D721Med (cell line): ENCODE measurements at regions not wholly inside any gene's neighbourhood (a gene's known extent, or its start where the extent isn't known, plus 50 kb on each side); places are given as distances from the start of the nearest gene placed in this dataset.

ENCODE experiments used
- DNase-seq: peaks from one replicate; pipeline ENCODE4 v3.0.0; 2011; ENCODE audit warnings: low spot score; ENCODE audit not compliant: insufficient read length
- FAIRE-seq: peaks from 2 replicates; lab custom pipeline; 2011; peaks lifted over from hg19 to GRCh38; lab: Jason Lieb, UNC
- TF ChIP-seq, protein P1 (sequence below): IDR thresholded peaks from 2 replicates; pipeline ENCODE4 v1.5.1; 2012; ENCODE audit warnings: mild to moderate bottlenecking, control low read depth; ENCODE audit not compliant: insufficient read depth; ENCODE audit errors: missing control alignments

DNA sequence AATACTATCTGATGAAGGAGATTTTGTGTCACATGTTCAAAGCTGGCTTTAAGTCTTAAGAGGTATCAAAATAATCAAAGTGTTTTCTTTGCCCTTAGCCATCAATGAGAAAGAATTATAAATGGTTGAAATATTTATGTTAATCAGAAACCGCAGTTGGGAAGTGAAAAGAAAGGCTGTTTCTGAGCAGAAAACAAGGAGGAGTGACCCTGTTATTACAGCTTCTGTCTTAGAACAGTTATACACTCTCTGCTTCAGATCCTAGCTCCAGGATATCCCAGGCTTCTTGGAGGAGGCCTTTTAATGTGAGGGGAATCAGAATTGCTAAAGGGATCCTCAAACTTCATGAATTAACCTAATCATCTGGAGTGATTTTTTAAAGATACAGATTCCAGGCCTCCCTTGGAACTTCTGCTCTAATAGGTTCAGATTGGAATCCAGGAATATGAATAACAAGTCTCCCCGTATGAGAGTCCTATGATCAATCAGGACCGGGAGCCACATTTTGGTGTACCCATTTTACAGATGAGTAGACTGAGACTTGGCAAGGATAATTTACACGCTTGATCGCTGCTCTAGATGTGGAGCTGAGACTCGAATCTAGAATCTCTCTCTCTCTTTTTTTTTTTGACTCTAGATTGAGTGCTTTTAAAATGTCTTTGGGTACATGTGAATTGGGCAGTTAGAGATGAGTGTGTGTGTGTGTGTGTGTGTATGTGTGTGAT is 50.8 kb upstream of the JAG1 start:
- TF ChIP-seq, protein P1, sequence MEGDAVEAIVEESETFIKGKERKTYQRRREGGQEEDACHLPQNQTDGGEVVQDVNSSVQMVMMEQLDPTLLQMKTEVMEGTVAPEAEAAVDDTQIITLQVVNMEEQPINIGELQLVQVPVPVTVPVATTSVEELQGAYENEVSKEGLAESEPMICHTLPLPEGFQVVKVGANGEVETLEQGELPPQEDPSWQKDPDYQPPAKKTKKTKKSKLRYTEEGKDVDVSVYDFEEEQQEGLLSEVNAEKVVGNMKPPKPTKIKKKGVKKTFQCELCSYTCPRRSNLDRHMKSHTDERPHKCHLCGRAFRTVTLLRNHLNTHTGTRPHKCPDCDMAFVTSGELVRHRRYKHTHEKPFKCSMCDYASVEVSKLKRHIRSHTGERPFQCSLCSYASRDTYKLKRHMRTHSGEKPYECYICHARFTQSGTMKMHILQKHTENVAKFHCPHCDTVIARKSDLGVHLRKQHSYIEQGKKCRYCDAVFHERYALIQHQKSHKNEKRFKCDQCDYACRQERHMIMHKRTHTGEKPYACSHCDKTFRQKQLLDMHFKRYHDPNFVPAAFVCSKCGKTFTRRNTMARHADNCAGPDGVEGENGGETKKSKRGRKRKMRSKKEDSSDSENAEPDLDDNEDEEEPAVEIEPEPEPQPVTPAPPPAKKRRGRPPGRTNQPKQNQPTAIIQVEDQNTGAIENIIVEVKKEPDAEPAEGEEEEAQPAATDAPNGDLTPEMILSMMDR: no peak
- FAIRE-seq: no peak
- no peak for DNase-seq

DNA sequence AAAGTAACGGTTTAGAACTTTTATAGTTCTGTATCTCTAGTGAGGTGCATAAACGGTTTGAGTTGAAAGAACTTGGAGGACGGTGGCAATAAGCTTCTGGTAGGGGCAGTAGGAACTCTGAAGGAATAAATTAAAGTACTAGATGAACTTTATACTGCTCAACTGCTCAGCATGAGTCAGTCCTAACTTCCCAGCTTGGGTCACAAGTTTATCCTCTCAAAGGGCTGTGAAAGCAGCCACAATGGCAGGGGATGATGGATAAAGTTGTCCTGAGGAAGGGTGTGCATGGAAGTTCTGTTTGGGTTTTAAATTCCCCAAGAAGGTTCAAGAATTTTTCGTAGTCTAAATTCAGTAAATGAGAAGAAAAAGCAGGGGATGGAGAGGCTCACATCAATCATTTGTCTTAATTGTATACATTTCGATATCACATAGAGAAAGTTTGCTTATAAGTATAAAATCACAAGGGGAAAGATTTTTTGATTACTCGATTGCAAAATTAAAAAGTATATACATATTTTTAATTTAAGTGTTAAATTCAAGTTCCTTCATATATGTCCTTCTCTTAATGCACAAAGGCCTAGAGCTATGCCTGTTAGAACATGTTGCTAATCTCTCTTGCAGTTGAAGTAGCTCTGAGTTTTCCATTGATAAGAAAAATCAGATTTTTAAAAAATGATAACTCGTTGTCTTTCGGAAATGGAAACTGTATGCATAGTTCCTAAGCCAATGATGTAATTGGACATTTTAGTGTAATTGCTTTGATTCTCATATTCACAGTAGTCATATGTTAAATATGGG is 55.3 kb upstream of the JAG1 start:
- no peak for DNase-seq
- FAIRE-seq: no peak
- TF ChIP-seq, protein P1: no peak

DNA sequence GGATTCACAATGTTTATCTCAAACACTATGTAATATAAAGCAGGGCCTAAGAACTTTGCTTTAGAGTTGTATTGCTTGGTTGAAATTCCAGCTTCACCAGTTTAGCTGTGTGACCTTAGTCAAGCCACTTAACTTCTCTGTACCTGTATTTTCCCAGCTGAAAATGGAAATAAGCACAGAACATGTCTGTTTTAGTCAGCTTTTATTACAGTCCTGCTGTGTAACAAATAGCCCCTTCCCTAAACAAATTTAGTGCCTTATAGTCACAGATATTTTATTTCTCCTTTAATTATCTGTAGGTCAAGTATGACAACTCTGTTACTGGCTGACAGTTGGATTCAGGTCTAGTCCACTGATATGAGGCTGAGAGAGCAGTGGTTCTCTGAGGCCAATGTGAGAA is 56.0 kb upstream of the JAG1 start:
- TF ChIP-seq, protein P1: no peak
- FAIRE-seq: no peak
- DNase-seq: no peak

DNA sequence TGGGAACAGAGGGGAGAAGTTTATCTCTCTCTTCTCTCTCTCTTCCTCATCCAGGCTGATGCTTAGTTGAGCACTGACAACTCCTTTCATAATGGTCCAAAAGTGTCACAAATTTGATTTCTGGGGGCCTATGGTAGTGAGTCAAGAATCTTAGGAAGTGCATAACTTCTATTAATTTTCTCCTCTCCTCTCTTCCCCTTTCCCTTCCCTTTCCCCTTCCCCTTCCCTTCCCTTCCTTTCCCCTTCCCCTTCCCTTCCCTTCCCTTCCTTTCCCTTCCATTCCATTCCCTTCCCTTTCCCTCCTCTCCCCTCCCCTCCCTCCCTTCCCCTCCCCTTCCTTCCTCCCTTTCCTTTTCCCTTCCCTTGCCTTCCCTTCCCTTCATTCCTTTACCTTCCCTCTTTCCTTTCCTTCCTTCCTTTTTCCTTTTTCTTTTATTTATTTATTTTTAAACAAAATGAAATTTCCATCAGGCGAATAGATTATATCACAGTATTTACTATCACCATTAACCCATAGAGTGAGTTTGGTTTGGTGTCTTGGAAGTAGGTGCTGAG is 56.9 kb upstream of the JAG1 start:
- DNase-seq (no peak), FAIRE-seq (no peak)
- TF ChIP-seq, protein P1: no peak

DNA sequence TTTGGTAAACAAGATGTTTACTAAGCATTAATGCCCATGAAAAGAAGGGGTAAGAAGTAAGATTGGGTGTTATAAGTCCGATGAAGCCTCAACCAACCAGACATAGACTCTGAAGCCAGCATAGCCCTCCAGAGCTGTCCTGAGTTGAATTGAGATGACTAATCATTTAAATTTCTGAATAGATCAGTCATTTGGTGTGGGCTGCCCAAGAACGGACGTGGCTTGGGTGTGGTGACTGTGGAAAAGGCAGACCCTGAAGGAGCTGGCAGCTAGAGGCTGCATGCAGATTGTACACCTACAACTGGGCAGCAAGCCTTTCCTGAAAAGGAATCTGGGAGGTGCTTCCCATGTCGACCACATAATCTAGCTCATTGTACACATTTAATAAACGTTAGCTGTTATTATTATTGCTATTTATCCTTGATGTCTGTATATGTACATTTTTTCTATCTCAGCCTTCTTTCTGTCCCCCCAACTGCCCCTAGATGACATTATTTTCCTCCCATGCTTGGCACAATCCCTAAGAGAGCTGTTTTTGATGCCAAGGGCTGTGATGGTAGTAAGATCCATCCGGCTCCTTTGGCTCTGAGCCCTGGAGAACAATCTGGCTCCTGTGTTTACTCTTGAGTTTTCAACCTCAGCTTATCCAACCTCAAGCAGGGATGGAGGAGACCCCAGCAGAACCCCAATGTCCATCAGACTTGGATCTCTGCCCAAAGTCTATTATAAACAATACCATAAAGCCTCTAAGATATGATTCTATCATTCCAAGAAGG is 57.6 kb upstream of the JAG1 start:
- FAIRE-seq (no peak), DNase-seq (no peak)
- TF ChIP-seq, protein P1: no peak

DNA sequence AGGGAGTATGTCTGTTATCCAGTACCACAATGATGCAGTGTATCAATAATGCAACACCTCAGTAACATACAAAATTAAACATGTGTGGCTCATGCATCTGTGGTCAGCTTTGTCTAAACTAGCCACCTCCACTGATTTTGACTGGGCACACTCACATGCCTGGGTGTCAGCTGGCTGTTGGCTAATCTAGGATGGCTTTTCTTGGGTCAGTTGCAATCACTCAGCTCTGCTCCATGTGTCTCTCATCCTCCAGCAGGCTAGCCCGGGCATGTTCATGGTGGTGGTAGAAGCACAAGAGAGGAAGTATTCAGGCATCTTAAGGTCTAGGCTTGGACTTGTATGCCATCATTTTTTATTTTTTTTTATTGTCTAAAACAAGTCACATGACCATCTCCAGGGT is 59.3 kb upstream of the JAG1 start:
- TF ChIP-seq, protein P1: no peak

More for the DNA sequence above, 59.3 kb upstream of the JAG1 start:
- DNase-seq: no peak
- no peak for FAIRE-seq
